ENCODE measurements at regions not wholly inside any gene's neighbourhood (a gene's known extent, or its start where the extent isn't known, plus 50 kb on each side); places are given as distances from the start of the nearest gene placed in this dataset.

- TF ChIP-seq JUND (IDR thresholded peaks at IDR 0.05; ENCODE audit: low read length), result no peak
- no peak for TF ChIP-seq USF2 (IDR thresholded peaks at IDR 0.05; ENCODE audit: low read length)
These were observed 216.3 kb upstream of the DTNA start for GRCh38 chr18:34493566-34494358.
